ENCODE measurements at regions not wholly inside any gene's neighbourhood (a gene's known extent, or its start where the extent isn't known, plus 50 kb on each side); places are given as distances from the start of the nearest gene placed in this dataset.

DNA sequence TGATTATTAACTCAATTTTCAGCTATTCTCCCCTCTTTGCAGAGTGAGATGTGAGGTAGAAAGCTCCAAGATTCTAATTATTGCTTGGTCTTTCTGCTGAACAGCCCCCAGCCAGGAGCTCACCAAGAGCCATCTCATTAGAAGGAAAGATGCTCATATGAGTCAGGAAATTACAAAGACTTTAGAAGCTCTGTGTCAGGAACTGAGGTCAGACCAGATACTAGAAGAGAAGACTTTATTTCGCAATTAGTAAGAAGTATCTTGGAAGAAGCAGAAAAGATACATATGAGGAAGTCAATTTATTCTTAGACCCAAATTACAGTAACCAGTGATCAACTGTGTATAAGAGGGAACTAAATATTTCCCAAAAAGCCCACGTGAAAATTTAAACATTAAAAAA, 626.9 kb downstream of the ZWINT start:
- DNase-seq (ENCODE audit: low read depth, low spot score), result no peak
- in situ Hi-C loops (cut with MboI) (no loop called here), intact Hi-C loops (cut with micrococcal nuclease; ENCODE audit: unreplicated experiment) (no loop called here)
- Histone ChIP-seq H3K27ac (ENCODE audit: control insufficient read depth, insufficient read depth) (no peak overlapping the region), H3K79me2 (ENCODE audit: control insufficient read depth, insufficient read depth, low read length) (no peaks in the 10 kb centered on the region), H3K4me2 (ENCODE audit: control insufficient read depth, insufficient read depth) (no peak overlapping the region), H4K20me1 (ENCODE audit: control insufficient read depth, insufficient read depth) (no peaks in the 10 kb centered on the region), H3K9ac (ENCODE audit: control insufficient read depth, insufficient read depth, low read length) (no peak overlapping the region), H3K36me3 (ENCODE audit: control insufficient read depth in 2 of 2, insufficient read depth in 2 of 2, low read length in 1 of 2) (no peaks in the 10 kb centered on the region), H2AFZ (ENCODE audit: control insufficient read depth, low read depth, low read length) (no peak overlapping the region), H3K27me3 (replicated peaks in 1 of 2; ENCODE audit: control insufficient read depth in 2 of 2, insufficient read depth in 2 of 2, low read length in 1 of 2) (no peaks in the 10 kb centered on the region), H3K9me3 (replicated peaks; ENCODE audit: control insufficient read depth, insufficient read depth, low read length) (no peaks in the 10 kb centered on the region), H3K4me1 (ENCODE audit: control insufficient read depth, insufficient read depth, low read length) (no peaks in the 10 kb centered on the region), H3K4me3 (no peak overlapping the region)
- SMC1A ChIA-PET (ENCODE audit: uncharacterized antibody, unreplicated experiment), result no interaction called here
- RAD21 ChIA-PET (ENCODE audit: unreplicated experiment), result no interaction called here
- POLR2A ChIA-PET, result no interaction called here
- CTCF ChIA-PET, result no interaction called here
- TF ChIP-seq TARDBP (IDR thresholded peaks at IDR 0.05; ENCODE audit: borderline replicate concordance) (no peak), RB1 (IDR thresholded peaks at IDR 0.05; ENCODE audit: borderline replicate concordance) (no peak), SP1 (IDR thresholded peaks at IDR 0.05; ENCODE audit: low read depth, low read length) (no peak)
- BruUV-seq (replicated peaks), result no TSS peak
- ATAC-seq, result no peak
- 0% methylated on average over 2 of the region's 2 CpGs for WGBS (ENCODE audit: insufficient coverage, insufficient replicate concordance, low lambda C conversion rate, missing lambda C conversion rate)
- no peak for FAIRE-seq

GRCh38 chr10:55704950-55705349, 656.1 kb downstream of the ZWINT start:
- ChIA-PET POLR2A (no interaction called here), RAD21 (ENCODE audit: unreplicated experiment) (no interaction called here), SMC1A (ENCODE audit: uncharacterized antibody, unreplicated experiment) (no interaction called here), CTCF (no interaction called here)
- Histone ChIP-seq H3K9me3 (replicated peaks; ENCODE audit: control insufficient read depth, insufficient read depth, low read length) (no peaks in the 10 kb centered on the region), H3K4me2 (ENCODE audit: control insufficient read depth, insufficient read depth) (no peak overlapping the region), H3K79me2 (ENCODE audit: control insufficient read depth, insufficient read depth, low read length) (no peaks in the 10 kb centered on the region), H3K4me3 (no peak overlapping the region), H4K20me1 (ENCODE audit: control insufficient read depth, insufficient read depth) (no peaks in the 10 kb centered on the region), H3K36me3 (ENCODE audit: control insufficient read depth in 2 of 2, insufficient read depth in 2 of 2, low read length in 1 of 2) (no peaks in the 10 kb centered on the region), H3K4me1 (ENCODE audit: control insufficient read depth, insufficient read depth, low read length) (no peaks in the 10 kb centered on the region), H2AFZ (ENCODE audit: control insufficient read depth, low read depth, low read length) (no peak overlapping the region), H3K27ac (ENCODE audit: control insufficient read depth, insufficient read depth) (no peak overlapping the region), H3K27me3 (replicated peaks in 1 of 2; ENCODE audit: control insufficient read depth in 2 of 2, insufficient read depth in 2 of 2, low read length in 1 of 2) (no peaks in the 10 kb centered on the region), H3K9ac (ENCODE audit: control insufficient read depth, insufficient read depth, low read length) (no peak overlapping the region)
- in situ Hi-C loops (cut with MboI), result no loop called here
- WGBS (ENCODE audit: insufficient coverage, insufficient replicate concordance, low lambda C conversion rate, missing lambda C conversion rate), result 0% methylated on average over 2 of the region's 2 CpGs
- no peak for DNase-seq (ENCODE audit: low read depth, low spot score)
- FAIRE-seq, result no peak
- intact Hi-C loops (cut with micrococcal nuclease; ENCODE audit: unreplicated experiment), result no loop called here
- BruUV-seq (replicated peaks), result no TSS peak
- ATAC-seq, result no peak
- no peak for TF ChIP-seq RBBP5 (conservative IDR thresholded peaks at IDR 0.05)
- TF ChIP-seq, protein P1, sequence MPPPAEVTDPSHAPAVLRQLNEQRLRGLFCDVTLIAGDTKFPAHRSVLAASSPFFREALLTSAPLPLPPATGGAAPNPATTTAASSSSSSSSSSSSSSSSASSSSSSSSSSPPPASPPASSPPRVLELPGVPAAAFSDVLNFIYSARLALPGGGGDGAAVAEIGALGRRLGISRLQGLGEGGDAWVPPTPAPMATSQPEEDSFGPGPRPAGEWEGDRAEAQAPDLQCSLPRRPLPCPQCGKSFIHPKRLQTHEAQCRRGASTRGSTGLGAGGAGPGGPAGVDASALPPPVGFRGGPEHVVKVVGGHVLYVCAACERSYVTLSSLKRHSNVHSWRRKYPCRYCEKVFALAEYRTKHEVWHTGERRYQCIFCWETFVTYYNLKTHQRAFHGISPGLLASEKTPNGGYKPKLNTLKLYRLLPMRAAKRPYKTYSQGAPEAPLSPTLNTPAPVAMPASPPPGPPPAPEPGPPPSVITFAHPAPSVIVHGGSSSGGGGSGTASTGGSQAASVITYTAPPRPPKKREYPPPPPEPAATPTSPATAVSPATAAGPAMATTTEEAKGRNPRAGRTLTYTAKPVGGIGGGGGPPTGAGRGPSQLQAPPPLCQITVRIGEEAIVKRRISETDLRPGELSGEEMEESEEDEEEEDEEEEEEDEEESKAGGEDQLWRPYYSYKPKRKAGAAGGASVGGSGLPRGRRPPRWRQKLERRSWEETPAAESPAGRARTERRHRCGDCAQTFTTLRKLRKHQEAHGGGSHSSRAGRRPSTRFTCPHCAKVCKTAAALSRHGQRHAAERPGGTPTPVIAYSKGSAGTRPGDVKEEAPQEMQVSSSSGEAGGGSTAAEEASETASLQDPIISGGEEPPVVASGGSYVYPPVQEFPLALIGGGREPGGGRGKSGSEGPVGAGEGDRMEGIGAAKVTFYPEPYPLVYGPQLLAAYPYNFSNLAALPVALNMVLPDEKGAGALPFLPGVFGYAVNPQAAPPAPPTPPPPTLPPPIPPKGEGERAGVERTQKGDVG (CRISPR knock-in tag; IDR thresholded peaks at IDR 0.05), result no peak
- TF ChIP-seq, protein P2, sequence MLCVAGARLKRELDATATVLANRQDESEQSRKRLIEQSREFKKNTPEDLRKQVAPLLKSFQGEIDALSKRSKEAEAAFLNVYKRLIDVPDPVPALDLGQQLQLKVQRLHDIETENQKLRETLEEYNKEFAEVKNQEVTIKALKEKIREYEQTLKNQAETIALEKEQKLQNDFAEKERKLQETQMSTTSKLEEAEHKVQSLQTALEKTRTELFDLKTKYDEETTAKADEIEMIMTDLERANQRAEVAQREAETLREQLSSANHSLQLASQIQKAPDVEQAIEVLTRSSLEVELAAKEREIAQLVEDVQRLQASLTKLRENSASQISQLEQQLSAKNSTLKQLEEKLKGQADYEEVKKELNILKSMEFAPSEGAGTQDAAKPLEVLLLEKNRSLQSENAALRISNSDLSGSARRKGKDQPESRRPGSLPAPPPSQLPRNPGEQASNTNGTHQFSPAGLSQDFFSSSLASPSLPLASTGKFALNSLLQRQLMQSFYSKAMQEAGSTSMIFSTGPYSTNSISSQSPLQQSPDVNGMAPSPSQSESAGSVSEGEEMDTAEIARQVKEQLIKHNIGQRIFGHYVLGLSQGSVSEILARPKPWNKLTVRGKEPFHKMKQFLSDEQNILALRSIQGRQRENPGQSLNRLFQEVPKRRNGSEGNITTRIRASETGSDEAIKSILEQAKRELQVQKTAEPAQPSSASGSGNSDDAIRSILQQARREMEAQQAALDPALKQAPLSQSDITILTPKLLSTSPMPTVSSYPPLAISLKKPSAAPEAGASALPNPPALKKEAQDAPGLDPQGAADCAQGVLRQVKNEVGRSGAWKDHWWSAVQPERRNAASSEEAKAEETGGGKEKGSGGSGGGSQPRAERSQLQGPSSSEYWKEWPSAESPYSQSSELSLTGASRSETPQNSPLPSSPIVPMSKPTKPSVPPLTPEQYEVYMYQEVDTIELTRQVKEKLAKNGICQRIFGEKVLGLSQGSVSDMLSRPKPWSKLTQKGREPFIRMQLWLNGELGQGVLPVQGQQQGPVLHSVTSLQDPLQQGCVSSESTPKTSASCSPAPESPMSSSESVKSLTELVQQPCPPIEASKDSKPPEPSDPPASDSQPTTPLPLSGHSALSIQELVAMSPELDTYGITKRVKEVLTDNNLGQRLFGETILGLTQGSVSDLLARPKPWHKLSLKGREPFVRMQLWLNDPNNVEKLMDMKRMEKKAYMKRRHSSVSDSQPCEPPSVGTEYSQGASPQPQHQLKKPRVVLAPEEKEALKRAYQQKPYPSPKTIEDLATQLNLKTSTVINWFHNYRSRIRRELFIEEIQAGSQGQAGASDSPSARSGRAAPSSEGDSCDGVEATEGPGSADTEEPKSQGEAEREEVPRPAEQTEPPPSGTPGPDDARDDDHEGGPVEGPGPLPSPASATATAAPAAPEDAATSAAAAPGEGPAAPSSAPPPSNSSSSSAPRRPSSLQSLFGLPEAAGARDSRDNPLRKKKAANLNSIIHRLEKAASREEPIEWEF (IDR thresholded peaks at IDR 0.05; ENCODE audit: insufficient replicate concordance, low read depth, low read length), result no peak
